Gastrocnemius medialis (tissue), 4 donors: ENCODE measurements at regions not wholly inside any gene's neighbourhood (a gene's known extent, or its start where the extent isn't known, plus 50 kb on each side); places are given as distances from the start of the nearest gene placed in this dataset.

Experiments
- CTCF ChIP-seq, 5 experiments: fragments of 450-650 bp in 3 of 5; fragments of 200-600 bp in 2 of 5; sonication (generic) in 2 of 5; IDR thresholded peaks in 4 of 5; conservative IDR thresholded peaks in 1 of 5; 1 replicate in 4 of 5; 2 replicates in 1 of 5; pipeline ENCODE4 v1.5.1; 2016 to 2019; ENCODE audit warnings: antibody characterized with exemption in 5 of 5, mild to moderate bottlenecking in 3 of 5, moderate library complexity in 3 of 5
- POLR2A ChIP-seq, 2 donors: fragments of 450-650 bp; IDR thresholded peaks; one replicate each; pipeline ENCODE4 v1.6.1; 2017; ENCODE audit warnings: antibody characterized with exemption in 2 of 2, mild to moderate bottlenecking in 2 of 2, moderate library complexity in 2 of 2

GRCh38 chr2:122804494-122804893 is 1049.0 kb downstream of the TSN start:
- TF ChIP-seq POLR2A (IDR thresholded peaks at IDR 0.05), result no peak
- TF ChIP-seq CTCF (IDR thresholded peaks at IDR 0.05 in 4 of 5, conservative IDR thresholded peaks at IDR 0.05 in 1 of 5), result no peak
